ENCODE measurements at regions not wholly inside any gene's neighbourhood (a gene's known extent, or its start where the extent isn't known, plus 50 kb on each side); places are given as distances from the start of the nearest gene placed in this dataset.
A peak's percentile ranks its signal among the peaks of the same experiment; 100 is the strongest.

DNA sequence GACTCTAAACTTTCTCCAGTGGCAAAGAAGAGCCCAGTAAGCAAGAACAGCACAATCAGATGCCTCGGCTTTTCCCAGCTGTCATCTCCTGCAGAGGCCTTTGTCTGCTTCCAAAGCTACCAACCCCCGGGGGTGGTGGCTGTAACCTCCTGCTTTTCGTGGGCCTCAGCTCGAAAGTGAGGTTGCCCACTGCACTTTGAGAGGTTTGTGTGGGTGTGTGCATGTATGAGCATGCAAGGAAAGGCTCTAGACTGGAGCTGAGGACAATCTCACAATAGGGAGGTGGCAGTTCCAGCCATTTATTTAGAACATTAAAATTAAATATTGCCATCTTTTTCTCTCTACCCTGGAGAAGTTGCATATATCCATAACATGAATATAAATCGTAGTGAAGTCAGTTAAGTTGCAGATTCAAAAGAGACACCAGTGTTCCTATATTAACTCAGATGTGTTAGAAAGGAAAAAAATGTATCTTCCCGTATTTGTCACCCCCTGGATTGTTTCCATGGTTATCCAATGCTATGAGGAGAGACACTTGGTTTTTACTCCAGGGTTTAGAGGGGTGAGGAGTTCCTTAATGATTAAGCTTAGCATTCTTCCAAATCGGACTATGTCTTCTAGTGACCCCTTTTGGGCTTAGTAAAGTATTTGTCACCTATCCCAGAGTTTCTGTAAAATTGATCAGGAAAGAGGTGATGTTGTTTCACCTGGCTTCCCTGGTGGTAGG is 781.1 kb downstream of the INHBA start:
- 6% methylated on average over 7 of the region's 7 CpGs for WGBS (ENCODE audit: missing lambda C conversion rate)
- Histone ChIP-seq H3K9me3 (no peaks in the 10 kb centered on the region), H3K4me2 (no peak overlapping the region; the same call in 2 of the 3 replicates), H3K4me1 (no peaks in the 10 kb centered on the region), H3K27ac (no peak overlapping the region), H3K4me3 (no peak overlapping the region)
- DNase-seq (ENCODE audit: low read depth in 1 of 2, low spot score in 1 of 2) (no peak), ATAC-seq (no peak), FAIRE-seq (no peak)
- TF ChIP-seq MAZ (IDR thresholded peaks at IDR 0.05; ENCODE audit: borderline replicate concordance, low read depth, low read length) (no peak), FOSL2 (IDR thresholded peaks at IDR 0.05) (no peak), FOSL2 (CRISPR knock-in tag; IDR thresholded peaks at IDR 0.05) (no peak), NR3C1 (IDR thresholded peaks at IDR 0.05) (no peak), CBX8 (IDR thresholded peaks at IDR 0.05) (no peak), NFE2L2 (conservative IDR thresholded peaks at IDR 0.05; ENCODE audit: low read length) (no peak), CHD4 (IDR thresholded peaks at IDR 0.05; ENCODE audit: borderline replicate concordance) (no peak), EP300 (IDR thresholded peaks at IDR 0.05) (no peak), TFCP2L1 (CRISPR knock-in tag; IDR thresholded peaks at IDR 0.05) (no peak), ESRRA (IDR thresholded peaks at IDR 0.05; ENCODE audit: borderline replicate concordance, low read length) (no peak), RFX5 (IDR thresholded peaks at IDR 0.05) (no peak), ZFP36 (IDR thresholded peaks at IDR 0.05; ENCODE audit: borderline replicate concordance, partially characterized antibody) (no peak)
- TF ChIP-seq, protein P1, sequence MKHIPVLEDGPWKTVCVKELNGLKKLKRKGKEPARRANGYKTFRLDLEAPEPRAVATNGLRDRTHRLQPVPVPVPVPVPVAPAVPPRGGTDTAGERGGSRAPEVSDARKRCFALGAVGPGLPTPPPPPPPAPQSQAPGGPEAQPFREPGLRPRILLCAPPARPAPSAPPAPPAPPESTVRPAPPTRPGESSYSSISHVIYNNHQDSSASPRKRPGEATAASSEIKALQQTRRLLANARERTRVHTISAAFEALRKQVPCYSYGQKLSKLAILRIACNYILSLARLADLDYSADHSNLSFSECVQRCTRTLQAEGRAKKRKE (CRISPR knock-in tag; IDR thresholded peaks at IDR 0.05; ENCODE audit: low read depth) = no peak
- TF ChIP-seq, protein P2, sequence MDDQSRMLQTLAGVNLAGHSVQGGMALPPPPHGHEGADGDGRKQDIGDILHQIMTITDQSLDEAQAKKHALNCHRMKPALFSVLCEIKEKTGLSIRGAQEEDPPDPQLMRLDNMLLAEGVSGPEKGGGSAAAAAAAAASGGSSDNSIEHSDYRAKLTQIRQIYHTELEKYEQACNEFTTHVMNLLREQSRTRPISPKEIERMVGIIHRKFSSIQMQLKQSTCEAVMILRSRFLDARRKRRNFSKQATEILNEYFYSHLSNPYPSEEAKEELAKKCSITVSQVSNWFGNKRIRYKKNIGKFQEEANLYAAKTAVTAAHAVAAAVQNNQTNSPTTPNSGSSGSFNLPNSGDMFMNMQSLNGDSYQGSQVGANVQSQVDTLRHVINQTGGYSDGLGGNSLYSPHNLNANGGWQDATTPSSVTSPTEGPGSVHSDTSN (IDR thresholded peaks at IDR 0.05) = no peak
- TF ChIP-seq, protein P3, sequence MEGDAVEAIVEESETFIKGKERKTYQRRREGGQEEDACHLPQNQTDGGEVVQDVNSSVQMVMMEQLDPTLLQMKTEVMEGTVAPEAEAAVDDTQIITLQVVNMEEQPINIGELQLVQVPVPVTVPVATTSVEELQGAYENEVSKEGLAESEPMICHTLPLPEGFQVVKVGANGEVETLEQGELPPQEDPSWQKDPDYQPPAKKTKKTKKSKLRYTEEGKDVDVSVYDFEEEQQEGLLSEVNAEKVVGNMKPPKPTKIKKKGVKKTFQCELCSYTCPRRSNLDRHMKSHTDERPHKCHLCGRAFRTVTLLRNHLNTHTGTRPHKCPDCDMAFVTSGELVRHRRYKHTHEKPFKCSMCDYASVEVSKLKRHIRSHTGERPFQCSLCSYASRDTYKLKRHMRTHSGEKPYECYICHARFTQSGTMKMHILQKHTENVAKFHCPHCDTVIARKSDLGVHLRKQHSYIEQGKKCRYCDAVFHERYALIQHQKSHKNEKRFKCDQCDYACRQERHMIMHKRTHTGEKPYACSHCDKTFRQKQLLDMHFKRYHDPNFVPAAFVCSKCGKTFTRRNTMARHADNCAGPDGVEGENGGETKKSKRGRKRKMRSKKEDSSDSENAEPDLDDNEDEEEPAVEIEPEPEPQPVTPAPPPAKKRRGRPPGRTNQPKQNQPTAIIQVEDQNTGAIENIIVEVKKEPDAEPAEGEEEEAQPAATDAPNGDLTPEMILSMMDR (IDR thresholded peaks at IDR 0.05) = no peak
- TF ChIP-seq, protein P4, sequence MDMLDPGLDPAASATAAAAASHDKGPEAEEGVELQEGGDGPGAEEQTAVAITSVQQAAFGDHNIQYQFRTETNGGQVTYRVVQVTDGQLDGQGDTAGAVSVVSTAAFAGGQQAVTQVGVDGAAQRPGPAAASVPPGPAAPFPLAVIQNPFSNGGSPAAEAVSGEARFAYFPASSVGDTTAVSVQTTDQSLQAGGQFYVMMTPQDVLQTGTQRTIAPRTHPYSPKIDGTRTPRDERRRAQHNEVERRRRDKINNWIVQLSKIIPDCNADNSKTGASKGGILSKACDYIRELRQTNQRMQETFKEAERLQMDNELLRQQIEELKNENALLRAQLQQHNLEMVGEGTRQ (IDR thresholded peaks at IDR 0.05) = no peak
- ChIA-PET CTCF (interaction anchor here (1.3 to 1.4 kb wide), 2 partner anchors 8 to 784 kb away, joined by 3 read pairs; no protein-coding TSS in a partner anchor), POLR2A (no interaction called here)

DNA sequence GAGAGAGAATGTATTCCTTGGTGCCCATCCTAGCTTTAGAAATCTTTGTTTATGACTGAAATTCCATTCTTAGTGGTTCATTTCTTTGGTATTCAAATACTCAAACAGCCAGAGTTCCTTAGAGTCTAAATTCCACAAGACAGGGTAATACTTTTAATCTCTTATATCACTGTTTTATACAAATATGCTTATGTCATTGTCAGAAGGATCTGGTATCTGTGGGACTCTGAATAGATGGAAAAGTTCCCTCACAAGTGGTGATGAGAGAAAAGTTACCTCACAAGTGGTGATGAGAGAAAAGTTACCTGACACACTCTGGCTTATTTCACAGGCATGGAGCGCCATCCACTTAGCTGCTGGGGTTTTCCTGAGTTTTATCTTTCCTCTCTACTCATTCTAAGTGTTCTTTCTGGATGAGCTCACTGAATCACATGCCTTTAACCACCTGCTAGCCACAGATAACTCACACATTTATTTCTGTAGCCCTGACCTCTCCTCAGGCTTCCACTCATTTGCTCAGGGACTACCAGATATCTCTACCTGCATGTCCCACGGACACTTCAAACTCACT is 784.0 kb downstream of the SUGCT start:
- Histone ChIP-seq H3K4me3 (no peak overlapping the region), H3K4me1 (no peaks in the 10 kb centered on the region), H3K4me2 (peak overlapping the region; percentile 10; the same call in 2 of the 3 replicates), H3K27ac (peak overlapping the region in 1 of 2 experiments; percentile 11; a peak in 1 of 6 replicates), H3K9me3 (no peaks in the 10 kb centered on the region)
- POLR2A ChIA-PET = no interaction called here
- ATAC-seq (peak in 1 of 2 experiments; percentile 67; a peak in 3 of 6 replicates), DNase-seq (ENCODE audit: low read depth in 1 of 2, low spot score in 1 of 2) (peak in 1 of 2 experiments; percentile 17), FAIRE-seq (peak; percentile 13)
- 2% methylated on average over 2 of the region's 2 CpGs for WGBS (ENCODE audit: missing lambda C conversion rate)
- CTCF ChIA-PET = interaction anchor here (1.0 kb wide), 1 partner anchor 589 kb away, joined by 3 read pairs; no protein-coding TSS in a partner anchor
- TF ChIP-seq HEYL (CRISPR knock-in tag; IDR thresholded peaks at IDR 0.05) = no peak
- TF ChIP-seq FOXS1 (CRISPR knock-in tag; IDR thresholded peaks at IDR 0.05) = no peak
- no peak for TF ChIP-seq CEBPB (IDR thresholded peaks at IDR 0.05)
- TF ChIP-seq KDM1A (IDR thresholded peaks at IDR 0.05; ENCODE audit: low read depth) = no peak
- no peak for TF ChIP-seq EP300 (IDR thresholded peaks at IDR 0.05)
- TF ChIP-seq EHMT2 (IDR thresholded peaks at IDR 0.05; ENCODE audit: low read depth) = no peak
- TF ChIP-seq SMC3 (IDR thresholded peaks at IDR 0.05) = no peak
- TF ChIP-seq, protein P4 (IDR thresholded peaks at IDR 0.05) = no peak
- no peak for TF ChIP-seq HDAC2 (IDR thresholded peaks at IDR 0.05)
- TF ChIP-seq ZC3H11A (IDR thresholded peaks at IDR 0.05) = no peak
- TF ChIP-seq, protein P5, sequence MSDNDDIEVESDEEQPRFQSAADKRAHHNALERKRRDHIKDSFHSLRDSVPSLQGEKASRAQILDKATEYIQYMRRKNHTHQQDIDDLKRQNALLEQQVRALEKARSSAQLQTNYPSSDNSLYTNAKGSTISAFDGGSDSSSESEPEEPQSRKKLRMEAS (IDR thresholded peaks at IDR 0.05) = no peak
- TF ChIP-seq, protein P6, sequence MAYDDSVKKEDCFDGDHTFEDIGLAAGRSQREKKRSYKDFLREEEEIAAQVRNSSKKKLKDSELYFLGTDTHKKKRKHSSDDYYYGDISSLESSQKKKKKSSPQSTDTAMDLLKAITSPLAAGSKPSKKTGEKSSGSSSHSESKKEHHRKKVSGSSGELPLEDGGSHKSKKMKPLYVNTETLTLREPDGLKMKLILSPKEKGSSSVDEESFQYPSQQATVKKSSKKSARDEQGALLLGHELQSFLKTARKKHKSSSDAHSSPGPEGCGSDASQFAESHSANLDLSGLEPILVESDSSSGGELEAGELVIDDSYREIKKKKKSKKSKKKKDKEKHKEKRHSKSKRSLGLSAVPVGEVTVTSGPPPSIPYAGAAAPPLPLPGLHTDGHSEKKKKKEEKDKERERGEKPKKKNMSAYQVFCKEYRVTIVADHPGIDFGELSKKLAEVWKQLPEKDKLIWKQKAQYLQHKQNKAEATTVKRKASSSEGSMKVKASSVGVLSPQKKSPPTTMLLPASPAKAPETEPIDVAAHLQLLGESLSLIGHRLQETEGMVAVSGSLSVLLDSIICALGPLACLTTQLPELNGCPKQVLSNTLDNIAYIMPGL (CRISPR knock-in tag; IDR thresholded peaks at IDR 0.05; ENCODE audit: borderline replicate concordance) = no peak
- no peak for TF ChIP-seq CHD4 (IDR thresholded peaks at IDR 0.05; ENCODE audit: borderline replicate concordance)
- no peak for TF ChIP-seq RCOR1 (IDR thresholded peaks at IDR 0.05; ENCODE audit: low read depth, low read length)
- TF ChIP-seq KDM5A (IDR thresholded peaks at IDR 0.05) = no peak
- TF ChIP-seq CBX8 (IDR thresholded peaks at IDR 0.05) = no peak
- no peak for TF ChIP-seq HOXB5 (CRISPR knock-in tag; IDR thresholded peaks at IDR 0.05)
- no peak for TF ChIP-seq POLR2AphosphoS2 (conservative IDR thresholded peaks at IDR 0.05; ENCODE audit: low read length)

Data from A549 (cell line).